Esophagus muscularis mucosa (tissue), 3 donors: ENCODE measurements at regions not wholly inside any gene's neighbourhood (a gene's known extent, or its start where the extent isn't known, plus 50 kb on each side); places are given as distances from the start of the nearest gene placed in this dataset.

Experiments
- POLR2A ChIP-seq: fragments of 450-650 bp; IDR thresholded peaks from one replicate; pipeline ENCODE4 v1.6.1; 2017; ENCODE audit warnings: antibody characterized with exemption, moderate library complexity, mild to moderate bottlenecking, low read depth
- POLR2AphosphoS5 ChIP-seq, 2 donors: sonication (generic); formaldehyde crosslinking; IDR thresholded peaks; one replicate each; pipeline ENCODE4 v1.6.1; 2017; ENCODE audit warnings: antibody characterized with exemption in 2 of 2
- TF ChIP-seq, protein P1 (sequence below), 3 experiments: fragments of 200-600 bp in 2 of 3; fragments of 450-650 bp in 1 of 3; sonication (generic) in 2 of 3; IDR thresholded peaks; one replicate each; pipeline ENCODE4 v1.5.1; 2017 to 2019; ENCODE audit warnings: antibody characterized with exemption in 3 of 3, mild to moderate bottlenecking in 2 of 3, moderate library complexity in 1 of 3

DNA sequence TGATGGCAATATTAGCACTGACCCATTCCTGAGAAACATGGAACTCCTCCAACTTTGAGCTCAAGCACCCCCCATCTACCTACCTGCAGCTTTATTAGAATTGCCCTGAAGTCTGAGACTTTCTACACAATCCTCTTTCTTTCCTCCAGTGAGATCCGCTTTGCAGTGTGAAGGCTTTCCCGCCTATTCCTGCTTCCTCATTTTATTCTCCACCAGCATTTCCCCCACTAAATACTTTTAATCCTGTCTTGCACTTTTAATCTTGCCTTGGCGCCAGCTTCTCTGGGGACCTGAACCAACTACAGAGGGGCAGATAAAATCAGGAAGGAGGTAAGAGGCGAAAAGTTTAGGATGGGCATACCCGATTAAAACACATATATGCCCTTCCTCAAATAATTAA lies 178.1 kb upstream of the PRDM1 start:
- TF ChIP-seq, protein P1, sequence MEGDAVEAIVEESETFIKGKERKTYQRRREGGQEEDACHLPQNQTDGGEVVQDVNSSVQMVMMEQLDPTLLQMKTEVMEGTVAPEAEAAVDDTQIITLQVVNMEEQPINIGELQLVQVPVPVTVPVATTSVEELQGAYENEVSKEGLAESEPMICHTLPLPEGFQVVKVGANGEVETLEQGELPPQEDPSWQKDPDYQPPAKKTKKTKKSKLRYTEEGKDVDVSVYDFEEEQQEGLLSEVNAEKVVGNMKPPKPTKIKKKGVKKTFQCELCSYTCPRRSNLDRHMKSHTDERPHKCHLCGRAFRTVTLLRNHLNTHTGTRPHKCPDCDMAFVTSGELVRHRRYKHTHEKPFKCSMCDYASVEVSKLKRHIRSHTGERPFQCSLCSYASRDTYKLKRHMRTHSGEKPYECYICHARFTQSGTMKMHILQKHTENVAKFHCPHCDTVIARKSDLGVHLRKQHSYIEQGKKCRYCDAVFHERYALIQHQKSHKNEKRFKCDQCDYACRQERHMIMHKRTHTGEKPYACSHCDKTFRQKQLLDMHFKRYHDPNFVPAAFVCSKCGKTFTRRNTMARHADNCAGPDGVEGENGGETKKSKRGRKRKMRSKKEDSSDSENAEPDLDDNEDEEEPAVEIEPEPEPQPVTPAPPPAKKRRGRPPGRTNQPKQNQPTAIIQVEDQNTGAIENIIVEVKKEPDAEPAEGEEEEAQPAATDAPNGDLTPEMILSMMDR (IDR thresholded peaks at IDR 0.05), result no peak
- TF ChIP-seq POLR2A (no peak), POLR2AphosphoS5 (IDR thresholded peaks at IDR 0.05) (no peak)
